Ishikawa (cell line): ENCODE measurements at regions not wholly inside any gene's neighbourhood (a gene's known extent, or its start where the extent isn't known, plus 50 kb on each side); places are given as distances from the start of the nearest gene placed in this dataset.

Experiments
- CEBPB ChIP-seq: IDR thresholded peaks from 2 replicates; pipeline ENCODE4 v1.6.1; 2012
- EGR1 ChIP-seq: IDR thresholded peaks from 2 replicates; pipeline ENCODE4 v1.6.1; 2012
- EP300 ChIP-seq: IDR thresholded peaks from 2 replicates; pipeline ENCODE4 v1.6.1; 2012; ENCODE audit warnings: borderline replicate concordance
- TAF1 ChIP-seq: IDR thresholded peaks from 2 replicates; pipeline ENCODE4 v1.6.1; 2012; ENCODE audit warnings: low read depth, mild to moderate bottlenecking
- TCF12 ChIP-seq: IDR thresholded peaks from 2 replicates; pipeline ENCODE4 v1.6.1; 2012; ENCODE audit warnings: low read depth
- TF ChIP-seq, protein P1 (sequence below): IDR thresholded peaks from 2 replicates; pipeline ENCODE4 v1.6.1; 2012; ENCODE audit warnings: low read depth, mild to moderate bottlenecking
- TF ChIP-seq, protein P2 (sequence below): IDR thresholded peaks from 2 replicates; pipeline ENCODE4 v1.6.1; 2012

DNA sequence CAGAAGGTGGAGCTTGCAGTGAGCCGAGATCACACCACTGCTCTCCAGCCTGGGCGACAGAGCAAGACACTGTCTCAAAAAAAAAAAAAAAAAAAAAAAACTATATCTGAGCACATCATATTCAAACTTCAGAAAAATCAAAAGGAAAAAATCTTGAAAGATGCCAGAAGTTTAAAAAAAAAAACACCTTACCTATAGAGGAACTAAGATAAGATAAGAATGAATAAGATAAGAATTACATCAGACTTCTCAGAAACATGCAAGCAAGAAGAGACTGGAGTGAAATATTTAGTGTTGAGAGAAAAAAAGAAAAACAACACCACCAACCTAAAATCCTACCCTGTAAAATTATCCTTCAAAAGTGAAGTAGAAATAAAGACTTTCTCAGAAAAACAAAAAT, 116.8 kb upstream of the ARID1B start:
- TF ChIP-seq TAF1 (no peak), EP300 (no peak), EGR1 (no peak), TCF12 (no peak), CEBPB (no peak)
- TF ChIP-seq, protein P1, sequence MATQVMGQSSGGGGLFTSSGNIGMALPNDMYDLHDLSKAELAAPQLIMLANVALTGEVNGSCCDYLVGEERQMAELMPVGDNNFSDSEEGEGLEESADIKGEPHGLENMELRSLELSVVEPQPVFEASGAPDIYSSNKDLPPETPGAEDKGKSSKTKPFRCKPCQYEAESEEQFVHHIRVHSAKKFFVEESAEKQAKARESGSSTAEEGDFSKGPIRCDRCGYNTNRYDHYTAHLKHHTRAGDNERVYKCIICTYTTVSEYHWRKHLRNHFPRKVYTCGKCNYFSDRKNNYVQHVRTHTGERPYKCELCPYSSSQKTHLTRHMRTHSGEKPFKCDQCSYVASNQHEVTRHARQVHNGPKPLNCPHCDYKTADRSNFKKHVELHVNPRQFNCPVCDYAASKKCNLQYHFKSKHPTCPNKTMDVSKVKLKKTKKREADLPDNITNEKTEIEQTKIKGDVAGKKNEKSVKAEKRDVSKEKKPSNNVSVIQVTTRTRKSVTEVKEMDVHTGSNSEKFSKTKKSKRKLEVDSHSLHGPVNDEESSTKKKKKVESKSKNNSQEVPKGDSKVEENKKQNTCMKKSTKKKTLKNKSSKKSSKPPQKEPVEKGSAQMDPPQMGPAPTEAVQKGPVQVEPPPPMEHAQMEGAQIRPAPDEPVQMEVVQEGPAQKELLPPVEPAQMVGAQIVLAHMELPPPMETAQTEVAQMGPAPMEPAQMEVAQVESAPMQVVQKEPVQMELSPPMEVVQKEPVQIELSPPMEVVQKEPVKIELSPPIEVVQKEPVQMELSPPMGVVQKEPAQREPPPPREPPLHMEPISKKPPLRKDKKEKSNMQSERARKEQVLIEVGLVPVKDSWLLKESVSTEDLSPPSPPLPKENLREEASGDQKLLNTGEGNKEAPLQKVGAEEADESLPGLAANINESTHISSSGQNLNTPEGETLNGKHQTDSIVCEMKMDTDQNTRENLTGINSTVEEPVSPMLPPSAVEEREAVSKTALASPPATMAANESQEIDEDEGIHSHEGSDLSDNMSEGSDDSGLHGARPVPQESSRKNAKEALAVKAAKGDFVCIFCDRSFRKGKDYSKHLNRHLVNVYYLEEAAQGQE: no peak
- TF ChIP-seq, protein P2, sequence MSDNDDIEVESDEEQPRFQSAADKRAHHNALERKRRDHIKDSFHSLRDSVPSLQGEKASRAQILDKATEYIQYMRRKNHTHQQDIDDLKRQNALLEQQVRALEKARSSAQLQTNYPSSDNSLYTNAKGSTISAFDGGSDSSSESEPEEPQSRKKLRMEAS: no peak
